Activated CD8-positive, alpha-beta memory T cell treated with anti-CD3 and anti-CD28 coated beads for 24 hours (primary cell): ENCODE measurements at regions not wholly inside any gene's neighbourhood (a gene's known extent, or its start where the extent isn't known, plus 50 kb on each side); places are given as distances from the start of the nearest gene placed in this dataset.

Experiments used
- DNase-seq: peaks from one replicate; pipeline ENCODE4 v3.0.0-alpha.2; 2020

DNA sequence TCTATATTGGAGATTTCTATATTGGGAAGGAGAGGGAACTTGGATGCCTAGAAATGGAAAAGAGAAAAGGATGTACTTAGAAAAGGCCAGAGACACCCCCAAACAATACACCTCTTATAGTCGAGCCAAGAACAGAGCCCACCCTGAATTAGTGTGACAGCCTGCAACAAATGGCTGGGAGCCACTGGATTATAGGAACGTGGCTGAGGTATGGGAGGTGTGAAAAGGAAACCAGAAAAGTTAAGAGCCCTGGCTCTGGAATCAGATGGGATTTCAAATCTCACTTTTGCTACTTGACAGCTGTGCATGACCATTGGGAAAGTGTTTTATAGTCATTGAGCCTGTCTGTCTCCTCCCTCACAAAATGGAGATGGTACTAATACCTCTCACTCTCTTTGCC, 394.0 kb downstream of the ZNF521 start:
- no peak for DNase-seq

DNA sequence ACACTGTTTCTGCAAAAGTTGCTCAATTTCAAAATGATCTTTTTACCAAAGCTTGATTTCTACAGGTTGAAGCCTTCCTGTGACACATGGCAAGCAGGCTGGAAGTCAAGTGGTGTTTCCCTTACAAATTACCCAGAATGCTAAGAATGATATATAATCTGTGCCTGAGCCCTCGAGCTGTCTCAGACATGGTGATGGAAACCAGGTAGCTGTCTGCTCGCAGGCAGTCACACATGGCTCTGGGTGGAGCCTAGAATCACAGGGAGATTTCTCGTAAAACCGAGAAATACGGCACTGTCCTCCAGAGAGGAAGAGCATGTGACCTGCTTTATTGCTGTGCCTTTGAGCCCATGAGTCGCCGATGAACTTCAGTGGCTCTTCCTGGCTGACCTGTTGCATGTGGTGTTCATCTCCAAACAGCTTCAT, 392.9 kb downstream of the ZNF521 start:
- DNase-seq = no peak

DNA sequence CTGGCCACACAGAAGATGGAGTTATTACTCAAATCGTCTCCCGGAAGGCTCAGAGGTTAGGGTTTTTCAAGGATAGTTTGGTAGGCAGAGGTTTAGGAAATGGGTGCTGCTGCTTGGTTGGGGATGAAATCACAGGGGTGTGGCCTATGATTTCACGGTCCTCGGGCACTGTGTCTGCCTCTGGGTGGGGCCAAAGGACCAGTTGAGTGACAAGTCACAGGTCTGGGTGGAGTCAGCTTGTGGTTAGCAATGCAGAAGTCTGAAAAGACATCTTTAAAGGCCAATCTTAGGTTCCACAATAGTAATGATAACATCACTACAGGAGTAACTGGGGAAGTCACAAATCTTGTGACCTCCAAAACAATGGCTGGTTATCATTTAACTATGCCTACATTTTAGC, 387.8 kb downstream of the ZNF521 start:
- DNase-seq = no peak

DNA sequence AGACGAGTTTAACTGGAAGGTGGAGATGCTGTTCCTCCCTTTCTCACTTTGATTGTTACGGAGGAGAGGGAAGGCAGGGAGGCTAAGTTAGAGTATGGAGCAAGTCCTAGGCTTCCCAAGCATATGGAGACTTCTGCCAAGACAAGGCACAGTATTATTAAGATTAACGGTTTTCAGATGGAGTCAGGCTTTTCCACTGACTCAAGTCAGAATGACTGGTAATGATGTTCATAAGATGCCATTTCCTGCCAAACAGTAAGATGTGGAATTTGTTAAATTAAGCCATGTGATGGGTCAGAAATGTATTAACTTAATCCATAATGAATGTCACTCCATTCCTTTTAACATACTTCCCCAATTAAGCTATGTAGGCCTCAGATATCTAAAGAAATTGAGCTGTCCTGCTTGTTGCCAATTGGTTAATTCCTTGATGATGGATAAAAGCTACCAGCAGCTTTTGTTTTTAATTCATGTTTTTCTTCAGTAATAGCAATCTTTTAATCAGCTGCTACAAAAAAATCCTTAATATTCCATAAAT, 383.7 kb downstream of the ZNF521 start:
- DNase-seq = no peak

DNA sequence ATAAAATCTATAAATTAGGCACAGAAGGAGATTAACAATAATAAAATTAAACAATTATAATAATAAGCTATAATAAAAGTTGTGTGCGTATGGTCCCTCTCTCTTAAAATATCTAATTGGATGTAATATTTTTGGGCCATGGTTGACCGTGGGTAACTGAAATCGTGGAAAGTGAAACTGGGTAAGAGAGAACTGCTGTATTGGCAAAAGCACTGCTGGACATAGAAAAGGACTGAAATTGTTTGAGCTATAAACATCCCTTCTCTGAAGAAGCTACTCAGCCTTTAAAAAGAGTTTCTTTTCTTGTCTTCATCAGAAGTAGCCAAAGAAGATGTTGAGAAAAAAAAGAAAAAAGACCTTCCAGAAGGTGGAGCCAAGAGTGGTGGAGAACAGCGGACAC, 379.4 kb downstream of the ZNF521 start:
- no peak for DNase-seq

DNA sequence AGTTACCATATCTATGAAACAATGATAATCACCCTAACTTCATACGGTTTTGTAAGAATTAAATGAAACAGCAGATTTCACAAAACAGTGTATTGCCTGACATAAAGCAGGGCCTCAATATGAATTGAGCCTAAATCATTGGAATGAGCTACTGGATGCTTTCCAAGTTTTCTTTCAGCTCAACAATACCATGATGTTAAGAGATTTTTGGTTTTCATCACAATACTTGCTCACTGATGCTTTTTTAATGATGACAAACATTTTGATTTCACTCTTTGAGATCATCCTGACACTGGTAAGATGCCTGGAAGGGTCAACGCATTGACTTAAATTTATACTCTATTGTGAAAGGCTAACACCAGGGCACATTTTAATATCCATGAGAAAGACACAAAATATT, 377.5 kb downstream of the ZNF521 start:
- no peak for DNase-seq

DNA sequence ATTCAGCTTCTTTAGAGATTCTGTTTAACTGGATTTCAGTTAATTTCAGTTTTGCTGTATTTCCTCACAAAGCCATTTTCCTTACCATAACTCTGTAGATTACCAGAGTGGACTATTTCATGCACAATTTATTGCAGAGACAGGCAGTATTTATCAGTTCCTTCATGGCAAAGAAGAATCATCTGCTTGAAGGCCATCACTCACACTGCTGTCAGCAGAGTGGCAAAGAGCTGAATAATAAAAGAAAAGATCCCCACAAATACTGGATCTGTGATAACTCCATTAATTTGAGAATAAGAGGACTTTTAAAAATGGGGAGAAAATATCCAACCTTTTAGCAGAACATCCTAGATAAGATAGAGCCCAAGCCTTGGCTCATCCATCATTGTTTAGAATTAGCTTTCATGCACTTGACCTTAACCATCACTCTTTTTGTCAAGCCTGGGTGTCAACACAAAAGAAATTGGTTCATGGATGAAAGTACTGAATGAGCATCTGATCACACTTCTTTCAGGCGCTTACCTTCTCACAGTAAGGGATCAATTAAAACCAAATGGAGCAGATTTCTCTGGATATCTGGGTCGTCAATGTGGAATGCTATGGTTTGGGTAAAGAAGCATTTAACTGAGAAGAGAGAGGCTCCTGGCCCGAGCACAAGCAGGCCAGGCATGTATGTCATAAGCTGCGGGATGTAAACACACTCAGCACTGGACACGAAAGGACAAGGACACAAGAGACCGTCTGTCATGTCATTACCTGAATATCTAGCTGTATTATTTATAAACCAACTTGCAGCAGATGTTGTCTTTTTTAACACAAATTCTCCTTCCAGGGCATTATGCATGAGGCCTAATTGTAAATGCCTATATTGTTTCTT, 376.2 kb downstream of the ZNF521 start:
- no peak for DNase-seq

DNA sequence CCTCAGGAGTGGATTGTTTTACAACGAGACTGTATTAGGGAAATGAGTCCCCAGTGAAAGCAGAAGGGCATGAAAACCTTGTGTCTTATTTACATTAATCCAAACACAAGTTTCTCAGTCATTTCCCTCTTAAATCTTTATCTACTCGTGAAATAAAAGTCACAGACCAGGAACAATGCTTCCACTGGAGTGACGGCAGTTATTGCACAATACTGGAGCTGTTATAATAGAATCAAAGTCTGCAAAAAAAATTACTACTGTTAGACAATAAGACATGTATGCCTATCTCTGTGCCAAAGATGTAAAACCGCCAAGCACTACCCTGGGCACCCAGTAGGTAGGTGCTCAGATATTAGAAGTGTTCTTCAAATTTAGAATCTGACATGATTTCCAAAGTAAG, 375.5 kb downstream of the ZNF521 start:
- no peak for DNase-seq

DNA sequence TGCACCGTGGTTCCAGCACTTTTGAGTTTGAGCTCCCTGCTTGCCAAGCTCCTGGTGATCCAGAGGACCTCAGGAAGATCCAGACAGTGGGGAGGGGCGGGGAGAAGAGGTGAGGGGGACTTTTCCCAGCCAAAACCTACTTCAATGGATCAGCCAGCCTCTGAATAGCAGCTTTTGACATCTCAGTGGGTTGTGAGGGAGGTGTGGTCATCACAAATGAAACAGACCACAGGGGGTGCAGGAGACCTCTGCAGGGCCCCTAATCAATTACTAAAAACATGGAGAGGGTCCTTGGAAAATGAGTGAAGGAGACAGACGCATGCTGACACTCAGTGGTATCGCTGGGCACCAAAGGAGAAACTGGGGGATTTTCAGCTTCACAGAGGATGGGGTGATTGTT, 372.7 kb downstream of the ZNF521 start:
- no peak for DNase-seq

DNA sequence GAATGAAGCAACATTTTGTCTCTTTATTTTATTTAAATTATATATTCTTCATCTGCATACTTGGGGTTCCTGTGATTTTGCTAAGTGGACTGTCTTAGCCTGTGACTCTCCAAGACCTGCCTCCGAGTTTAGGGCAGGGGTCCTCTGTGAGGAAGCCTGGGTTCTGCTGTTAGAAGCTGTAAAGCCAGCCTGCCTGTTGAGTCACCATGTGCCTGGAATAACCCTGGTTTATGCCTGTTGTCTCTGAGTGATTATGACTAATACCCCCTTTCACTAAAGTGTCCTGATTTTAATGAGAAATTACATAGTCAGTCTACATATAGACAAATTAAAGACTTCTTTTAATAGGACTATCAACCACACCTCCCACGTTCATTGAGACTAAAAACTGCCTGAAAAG, 369.1 kb downstream of the ZNF521 start:
- no peak for DNase-seq

DNA sequence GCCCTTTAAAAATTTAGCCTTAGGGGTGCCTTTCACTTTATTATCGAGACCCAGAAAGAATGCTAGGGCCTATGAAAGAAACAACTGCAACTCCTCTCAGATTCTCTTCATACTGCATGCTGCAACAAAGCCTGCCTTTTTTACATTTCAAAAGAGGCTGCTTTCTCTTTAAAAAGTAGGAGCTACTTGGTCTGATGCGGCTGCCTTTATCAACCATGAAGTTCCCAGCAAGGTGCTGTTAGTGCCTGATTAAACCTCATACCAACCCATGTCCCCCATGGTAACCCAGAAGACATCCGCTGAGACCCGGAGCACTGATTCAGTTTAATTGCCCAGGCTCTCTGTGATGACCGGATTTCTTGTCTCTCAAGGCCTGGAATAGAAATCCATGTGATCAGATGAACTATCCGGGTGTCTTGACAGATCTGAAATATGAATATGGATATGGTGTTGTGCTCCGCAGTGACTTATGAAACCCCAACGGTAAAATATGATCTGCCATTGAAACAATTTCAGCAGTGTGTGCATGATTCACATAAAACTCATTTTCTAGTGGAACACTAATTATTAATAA, 368.3 kb downstream of the ZNF521 start:
- DNase-seq = no peak

DNA sequence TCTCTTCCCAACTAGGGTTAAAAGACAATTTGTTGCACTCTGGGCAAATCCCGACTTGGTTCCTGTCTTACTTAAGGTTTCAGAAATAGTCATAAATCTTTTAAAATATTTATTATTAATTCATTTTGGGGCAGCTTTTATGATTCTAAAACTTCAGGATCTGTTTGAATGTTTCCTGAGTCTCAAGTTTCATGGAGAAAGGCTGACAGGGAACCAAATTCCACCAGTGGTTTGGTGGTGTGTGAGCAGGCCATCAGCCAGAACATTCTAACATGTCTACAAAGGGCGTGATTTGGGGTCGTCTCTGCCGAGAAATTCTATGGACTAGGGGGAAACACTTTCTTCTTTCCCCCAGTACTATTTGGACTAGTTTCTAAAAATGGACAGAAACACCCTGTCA, 366.4 kb downstream of the ZNF521 start:
- DNase-seq = no peak

DNA sequence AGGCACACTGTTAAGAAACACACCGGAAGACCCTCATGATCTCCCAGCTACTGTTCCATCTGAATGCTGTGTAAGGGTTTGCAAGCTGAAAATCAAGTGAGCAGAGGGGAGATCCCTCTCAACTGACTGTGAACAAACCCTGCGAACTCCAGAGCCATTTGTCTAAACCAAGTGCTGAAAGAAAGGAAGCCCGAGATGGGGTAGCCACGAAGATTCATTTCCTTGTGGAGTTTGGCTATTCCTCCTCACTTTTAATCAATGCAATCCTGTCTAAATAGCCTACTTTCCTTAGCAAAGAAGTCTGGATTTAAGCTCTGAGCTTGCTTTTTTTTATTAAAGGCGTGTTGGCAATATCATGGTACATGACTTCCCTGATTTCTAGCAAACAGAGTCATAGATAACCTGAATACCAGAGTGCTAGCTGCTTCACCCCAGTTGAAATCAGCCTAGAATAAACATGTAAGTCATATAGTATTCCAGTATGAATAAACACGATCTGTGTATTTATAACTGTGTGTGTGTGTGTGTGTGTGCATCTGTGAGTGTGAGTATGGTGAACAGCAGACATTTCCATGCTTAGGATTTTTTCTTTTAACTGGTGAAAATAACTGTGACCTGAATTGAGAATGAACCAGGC, 365.2 kb downstream of the ZNF521 start:
- no peak for DNase-seq

DNA sequence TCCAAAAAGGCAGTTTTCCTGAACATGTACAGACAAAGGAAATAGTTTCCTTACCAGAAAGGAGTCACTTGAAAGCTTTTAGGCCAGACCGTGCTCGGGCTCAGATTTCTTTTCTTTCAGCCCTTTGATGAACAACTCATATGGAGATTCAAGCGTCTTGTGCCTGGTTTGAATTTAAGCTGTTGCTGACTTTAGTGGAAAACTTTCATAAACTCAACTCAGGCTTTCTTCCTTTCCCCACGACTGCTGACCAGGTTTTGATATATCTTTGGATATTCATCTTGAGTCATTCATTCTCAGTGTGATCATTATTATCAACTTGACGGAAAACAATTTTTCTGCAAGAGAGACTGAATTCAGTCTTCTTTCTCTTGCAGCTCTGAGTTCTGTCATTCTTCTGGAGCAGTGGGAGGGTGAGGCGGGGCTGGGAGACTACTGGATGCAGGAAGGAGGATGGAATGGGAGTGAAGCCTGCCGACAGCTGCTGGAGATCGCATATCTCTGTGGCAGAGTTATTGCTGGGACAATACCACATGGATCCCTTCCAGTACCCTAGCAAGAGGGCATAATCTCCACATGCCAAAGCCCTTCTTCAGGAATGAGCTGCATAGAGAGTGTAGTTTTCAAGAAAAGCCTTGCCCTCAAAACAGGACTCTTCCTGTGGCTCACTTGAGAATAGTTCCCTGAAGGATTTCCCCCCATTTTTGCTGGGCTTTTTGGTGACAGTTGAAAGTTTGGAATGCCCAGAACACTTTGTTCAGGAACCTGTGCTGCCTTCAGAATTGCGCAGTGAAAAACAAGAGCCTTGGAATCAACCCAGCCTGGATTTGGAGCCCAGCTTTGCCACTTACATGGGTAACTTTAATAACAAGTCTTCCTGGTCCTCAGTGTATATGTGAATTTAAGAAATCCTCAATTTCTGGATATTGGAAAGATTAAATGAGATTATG, 364.4 kb downstream of the ZNF521 start:
- no peak for DNase-seq

DNA sequence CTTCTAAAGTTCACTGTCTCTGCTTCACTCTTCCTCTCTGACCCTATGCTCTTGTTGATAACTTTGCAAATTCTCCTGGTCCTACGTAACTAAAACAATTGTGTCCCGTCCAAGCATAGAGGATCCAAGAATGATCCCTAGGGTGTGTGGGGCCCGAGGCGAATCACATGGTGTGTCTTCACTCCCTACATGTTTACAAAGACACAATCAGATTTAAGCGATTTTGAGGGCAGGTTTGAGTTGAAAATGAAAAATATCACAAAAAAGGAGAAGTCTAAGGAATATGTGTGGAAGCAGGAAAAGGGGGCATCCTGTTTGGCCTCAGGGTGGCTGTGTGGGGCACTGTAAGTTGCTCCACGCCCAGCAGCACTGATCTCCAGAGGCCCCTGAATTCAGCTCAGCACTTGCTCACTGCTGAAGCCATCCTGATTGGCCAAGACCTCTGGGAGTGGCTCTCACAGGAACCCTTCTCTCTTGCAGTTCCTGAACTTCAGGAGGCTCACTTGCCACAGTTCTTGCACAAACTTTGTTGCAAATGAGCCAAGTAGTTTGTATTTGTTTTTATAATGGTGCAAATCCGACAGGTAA, 363.6 kb downstream of the ZNF521 start:
- no peak for DNase-seq

DNA sequence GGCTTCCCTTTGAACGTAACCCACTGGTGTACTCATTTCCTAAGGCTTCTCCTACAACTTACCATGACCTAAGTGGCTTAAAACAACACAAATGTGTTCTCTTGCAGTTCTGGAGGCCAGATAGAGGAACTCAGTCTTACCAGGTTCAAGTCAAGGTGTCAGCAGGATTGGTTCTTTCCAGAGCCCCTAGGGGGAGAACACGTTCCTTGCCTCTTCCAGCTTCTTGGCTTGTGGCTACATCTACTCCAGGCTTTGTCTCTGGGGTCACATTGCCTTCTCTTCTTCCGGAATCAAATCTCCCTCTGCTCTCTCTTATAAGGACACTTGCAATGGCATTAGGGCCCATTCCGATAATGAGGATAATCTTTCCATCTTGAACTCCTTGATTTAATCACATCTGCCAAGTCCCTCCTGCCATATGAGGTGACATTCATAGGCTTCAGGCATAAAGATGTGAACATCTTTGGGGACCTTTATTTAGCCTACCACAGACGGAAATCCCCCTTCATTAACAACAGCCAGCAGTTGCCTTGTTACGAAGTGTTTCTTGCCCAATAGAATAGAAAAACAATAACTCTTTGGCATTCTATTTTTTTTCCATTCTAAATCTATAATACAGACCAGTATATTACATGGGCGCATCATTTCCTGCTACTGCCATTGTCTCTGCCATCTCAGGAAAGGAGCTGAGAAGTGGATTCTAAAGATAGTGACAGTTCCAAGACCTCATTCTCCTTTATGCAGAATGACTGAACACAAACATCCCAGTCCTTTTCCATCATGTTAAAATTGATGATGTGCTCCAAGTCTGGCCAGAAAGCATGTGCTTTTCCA, 362.0 kb downstream of the ZNF521 start:
- DNase-seq = no peak

DNA sequence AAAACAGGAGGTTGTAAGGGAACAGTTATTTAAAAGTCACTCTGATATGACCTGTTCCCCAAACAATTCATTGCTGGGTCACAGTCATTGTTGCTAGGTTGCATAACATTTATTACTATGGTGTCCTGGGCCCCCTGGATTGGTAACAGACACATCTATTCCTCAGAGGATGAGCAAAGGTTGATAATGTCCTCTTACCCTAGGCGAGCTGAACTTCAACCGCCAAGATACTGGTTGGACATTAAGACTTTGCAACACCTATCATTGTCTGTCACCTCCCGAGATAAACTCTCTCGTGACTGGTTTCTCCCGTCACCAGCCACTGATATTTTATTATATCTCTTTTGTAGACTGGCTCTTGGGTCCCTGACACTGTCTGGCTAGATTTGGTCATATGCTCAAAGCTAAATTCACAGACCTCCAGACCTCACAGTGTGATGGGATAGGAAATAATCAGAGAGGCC, 361.3 kb downstream of the ZNF521 start:
- no peak for DNase-seq

DNA sequence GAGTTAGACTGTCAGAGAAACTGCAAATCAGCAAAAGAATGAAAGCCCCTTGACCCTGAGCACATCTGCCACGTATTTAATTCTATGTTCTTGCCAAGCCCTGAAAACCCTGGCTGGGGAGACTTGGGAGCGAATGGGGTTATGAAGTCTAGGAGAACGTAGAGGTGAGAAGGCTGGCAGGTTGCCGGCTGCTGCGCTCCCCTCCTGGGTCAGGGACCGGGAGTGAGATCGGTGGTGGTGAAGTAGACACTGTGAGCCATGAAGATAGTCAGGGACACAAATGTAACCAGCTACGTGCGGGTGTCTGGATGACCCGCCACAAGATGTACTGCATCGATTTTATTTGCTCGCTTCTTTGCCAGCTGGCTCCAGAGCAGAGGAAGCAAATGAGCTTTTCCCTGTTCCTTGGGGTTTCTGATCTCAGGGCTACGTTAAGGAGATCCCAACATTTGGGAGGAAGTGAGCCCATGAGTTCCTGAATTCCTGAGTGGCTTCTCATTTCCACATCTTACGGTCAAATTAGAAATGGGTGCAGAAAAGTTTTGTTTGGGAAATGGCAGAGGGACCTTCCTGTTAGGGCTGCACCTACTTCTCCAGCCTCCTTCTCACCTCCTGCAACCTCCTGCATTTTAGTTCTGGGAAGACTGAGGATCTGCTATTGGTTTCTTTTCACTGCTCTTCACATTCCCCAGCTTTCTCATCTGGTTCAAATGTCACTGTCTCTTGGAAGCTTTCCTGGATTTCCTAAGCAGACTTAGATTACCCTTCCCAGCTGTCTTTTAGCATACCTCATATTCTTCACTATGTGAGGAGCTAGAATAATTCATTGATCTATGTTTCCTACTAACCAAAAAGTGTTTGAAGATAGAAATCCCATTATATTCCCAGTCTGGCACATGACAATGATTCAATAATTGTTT, 360.6 kb downstream of the ZNF521 start:
- no peak for DNase-seq

DNA sequence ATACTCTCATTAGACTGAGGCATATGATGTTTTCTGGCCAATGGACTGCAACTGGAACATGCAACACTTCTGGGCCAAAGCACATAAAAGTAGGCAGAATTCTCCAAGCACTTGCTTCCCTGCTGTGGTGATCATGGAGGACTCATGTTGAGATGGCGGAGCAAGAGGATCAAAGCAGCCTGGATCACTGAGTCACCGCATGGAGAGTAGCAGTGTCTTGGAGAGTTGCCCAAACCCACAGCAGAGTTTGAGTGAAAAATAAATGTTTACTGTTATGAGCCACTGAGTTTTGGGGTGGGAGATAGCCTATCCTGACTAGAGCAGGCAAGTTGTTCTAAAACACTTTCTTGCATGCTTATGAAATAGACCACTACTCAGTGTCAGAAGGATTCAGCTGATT, 359.5 kb downstream of the ZNF521 start:
- no peak for DNase-seq

DNA sequence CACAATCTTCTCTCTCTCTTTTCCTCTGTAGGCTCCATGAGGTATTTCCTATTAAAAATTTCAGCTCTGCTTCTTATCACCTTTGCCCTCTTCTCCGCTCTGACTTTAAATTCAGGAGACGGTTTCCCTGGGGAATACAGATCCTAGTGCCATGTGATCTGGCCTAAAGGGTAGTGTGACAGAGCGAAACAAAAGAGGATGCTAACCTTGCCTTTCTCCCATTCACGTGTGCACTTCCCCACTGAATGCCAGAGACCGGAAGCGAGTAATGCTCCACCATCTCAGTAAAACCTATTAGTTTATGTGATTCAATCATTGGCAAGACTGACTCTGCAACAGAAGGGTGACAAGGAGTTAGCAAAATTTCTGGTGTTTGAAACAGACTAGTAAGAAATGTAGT, 358.3 kb downstream of the ZNF521 start:
- no peak for DNase-seq
